Gastroesophageal sphincter (tissue), 3 donors: ENCODE measurements at regions not wholly inside any gene's neighbourhood (a gene's known extent, or its start where the extent isn't known, plus 50 kb on each side); places are given as distances from the start of the nearest gene placed in this dataset.

Experiments
- CTCF ChIP-seq, 4 experiments: fragments of 200-600 bp in 2 of 4; fragments of 450-650 bp in 2 of 4; sonication (generic) in 1 of 4; IDR thresholded peaks; one replicate each; pipeline ENCODE4 v1.5.1; 2017 to 2019; ENCODE audit warnings: antibody characterized with exemption in 4 of 4, mild to moderate bottlenecking in 2 of 4, moderate library complexity in 2 of 4
- POLR2A ChIP-seq, 2 donors: fragments of 450-650 bp; IDR thresholded peaks; one replicate each; pipeline ENCODE4 v1.6.1; 2017; ENCODE audit warnings: antibody characterized with exemption in 2 of 2, mild to moderate bottlenecking in 2 of 2, moderate library complexity in 1 of 2
- POLR2AphosphoS5 ChIP-seq: sonication (generic); formaldehyde crosslinking; IDR thresholded peaks from one replicate; pipeline ENCODE4 v1.6.1; 2017; ENCODE audit warnings: antibody characterized with exemption

DNA sequence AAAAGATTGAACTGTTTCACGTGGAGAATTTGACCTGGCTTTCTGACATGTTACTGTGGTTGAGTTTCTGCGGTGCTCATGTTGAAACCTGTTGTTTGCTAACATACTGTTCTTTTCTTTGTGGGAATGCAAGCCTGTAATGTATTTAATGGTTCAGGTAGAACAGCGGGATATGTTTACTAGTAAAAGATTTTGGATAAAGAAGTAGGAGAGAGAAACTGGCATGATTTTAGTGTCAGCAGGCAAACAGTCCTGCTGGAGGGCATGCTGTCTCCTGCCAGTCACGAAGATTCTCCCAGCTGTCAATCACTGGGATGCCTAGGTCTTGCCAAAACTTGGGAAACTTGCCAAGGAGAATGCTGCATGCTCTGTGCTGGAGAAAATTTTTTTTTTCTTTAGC lies 263.5 kb downstream of the TAF11L14 start:
- no peak for TF ChIP-seq POLR2AphosphoS5
- TF ChIP-seq CTCF (IDR thresholded peaks at IDR 0.05), result no peak
- TF ChIP-seq POLR2A (IDR thresholded peaks at IDR 0.05), result no peak
